Middle frontal gyrus (tissue), 1 donor: ENCODE measurements at regions not wholly inside any gene's neighbourhood (a gene's known extent, or its start where the extent isn't known, plus 50 kb on each side); places are given as distances from the start of the nearest gene placed in this dataset.

ENCODE experiments used
- DNase-seq: peaks from one replicate; pipeline ENCODE4 v3.0.0-alpha.2; 2015; ENCODE audit warnings: low spot score; ENCODE audit errors: extremely low spot score

DNA sequence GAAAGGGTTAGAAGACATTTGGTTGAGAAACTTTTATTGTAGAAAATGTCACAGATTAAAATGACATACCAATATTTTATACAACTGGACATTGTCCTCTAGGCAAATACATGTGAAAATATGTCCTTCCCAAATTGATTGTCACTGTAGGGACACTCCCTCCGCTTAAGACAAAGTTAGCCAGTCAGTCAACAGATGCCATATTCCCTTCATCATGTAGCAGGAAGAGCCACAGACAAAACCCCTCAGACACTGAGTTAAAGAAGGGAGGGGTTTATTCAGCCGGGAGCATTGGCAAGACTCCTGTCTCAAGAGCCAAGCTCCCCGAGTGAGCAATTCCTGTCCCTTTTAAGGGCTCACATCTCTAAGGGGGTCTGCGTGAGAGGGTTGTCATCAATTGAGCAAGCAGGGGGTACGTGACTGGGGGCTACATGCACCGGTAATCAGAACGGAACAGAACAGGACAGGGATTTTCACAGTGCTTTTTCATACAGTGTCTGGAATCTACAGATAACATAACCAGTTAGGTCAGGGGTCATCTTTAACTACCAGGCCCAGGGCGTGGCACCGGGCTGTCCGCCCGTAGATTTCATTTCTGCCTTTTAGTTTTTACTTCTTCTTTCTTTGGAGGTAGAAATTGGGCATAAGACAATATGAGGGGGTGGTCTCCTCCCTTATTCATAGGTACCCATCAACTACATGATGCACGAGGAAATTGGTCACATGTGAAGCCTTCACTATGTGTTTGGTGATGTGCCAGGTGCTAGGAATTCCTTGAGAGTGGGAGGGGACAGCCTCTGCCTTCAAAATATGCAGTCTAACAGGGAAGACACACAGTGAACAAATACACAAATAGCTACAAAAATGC lies 155.7 kb upstream of the CDYL start:
- no peak for DNase-seq

DNA sequence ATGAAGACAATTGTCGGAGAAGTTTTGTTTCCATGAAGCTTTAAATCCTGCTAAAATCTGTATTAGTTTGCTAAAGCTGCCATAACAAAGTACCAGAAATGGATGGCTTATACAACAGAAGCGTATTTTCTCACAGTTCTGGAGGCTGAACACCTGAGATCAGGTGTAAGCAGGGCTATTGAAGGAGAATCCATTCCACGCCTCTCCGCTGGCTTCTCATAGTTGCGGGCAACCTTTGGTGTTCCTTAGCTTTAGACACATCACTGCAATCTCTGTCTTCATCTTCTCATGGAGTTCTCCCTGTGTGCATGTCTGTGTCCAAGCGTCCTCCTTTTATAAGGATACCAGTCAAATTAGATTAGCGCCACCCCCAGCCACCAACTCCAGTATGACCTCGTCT lies 159.9 kb upstream of the CDYL start:
- DNase-seq = no peak

DNA sequence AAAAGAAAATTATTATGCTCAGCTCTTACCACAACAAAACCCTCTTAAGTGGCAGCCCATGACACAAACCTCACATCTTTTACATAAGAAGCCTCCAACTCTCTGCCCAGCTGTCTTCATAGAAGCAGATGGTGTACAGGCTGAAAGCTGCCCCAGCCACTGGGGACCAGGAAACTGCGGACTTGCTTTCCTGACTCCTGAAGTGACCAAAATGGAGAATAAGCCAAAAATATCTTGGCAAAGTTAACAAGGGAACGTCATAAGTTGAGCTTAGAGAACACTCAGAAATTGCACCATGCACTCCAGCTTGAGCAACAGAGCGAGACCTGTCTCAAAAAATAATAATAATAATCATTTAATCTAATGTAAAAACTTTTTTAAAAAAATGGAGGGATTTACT lies 160.3 kb upstream of the CDYL start:
- no peak for DNase-seq

DNA sequence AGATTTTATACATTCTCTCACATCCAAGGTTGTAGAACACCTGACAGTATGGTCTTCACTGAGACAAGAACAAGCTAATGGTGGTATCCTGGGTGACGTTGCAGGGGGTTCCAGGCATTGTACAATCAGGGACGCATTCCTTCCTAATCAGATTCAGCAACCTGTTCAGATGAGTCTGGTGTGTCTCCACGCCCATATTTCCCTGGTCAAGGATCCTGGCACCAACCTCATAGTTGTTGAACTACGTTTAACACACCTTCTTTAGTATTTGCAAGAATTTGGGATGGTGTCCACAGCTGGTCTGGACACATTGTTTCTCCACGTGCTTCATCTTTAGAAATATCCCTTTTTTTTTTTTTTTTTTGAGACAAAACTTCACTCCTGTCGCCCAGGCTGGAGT lies 161.0 kb upstream of the CDYL start:
- DNase-seq = no peak

DNA sequence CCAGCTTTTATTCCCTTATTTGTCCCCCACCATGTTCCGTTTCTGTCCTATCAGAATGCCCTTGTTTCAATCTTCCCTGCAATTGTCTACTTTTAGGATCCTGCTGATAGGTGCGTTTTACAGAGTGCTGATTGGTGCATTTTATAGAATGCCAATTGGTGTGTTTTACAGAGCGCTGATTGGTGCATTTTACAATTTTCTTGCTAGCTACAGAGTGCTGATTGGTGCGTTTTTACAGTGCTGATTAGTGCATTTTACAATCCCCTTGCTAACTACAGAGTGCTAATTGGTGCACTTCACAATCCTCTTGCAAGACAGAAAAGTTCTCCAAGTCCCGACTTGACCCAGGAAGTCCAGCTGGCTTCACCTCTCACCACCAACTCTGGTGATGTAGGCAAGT lies 161.6 kb upstream of the CDYL start:
- no peak for DNase-seq

DNA sequence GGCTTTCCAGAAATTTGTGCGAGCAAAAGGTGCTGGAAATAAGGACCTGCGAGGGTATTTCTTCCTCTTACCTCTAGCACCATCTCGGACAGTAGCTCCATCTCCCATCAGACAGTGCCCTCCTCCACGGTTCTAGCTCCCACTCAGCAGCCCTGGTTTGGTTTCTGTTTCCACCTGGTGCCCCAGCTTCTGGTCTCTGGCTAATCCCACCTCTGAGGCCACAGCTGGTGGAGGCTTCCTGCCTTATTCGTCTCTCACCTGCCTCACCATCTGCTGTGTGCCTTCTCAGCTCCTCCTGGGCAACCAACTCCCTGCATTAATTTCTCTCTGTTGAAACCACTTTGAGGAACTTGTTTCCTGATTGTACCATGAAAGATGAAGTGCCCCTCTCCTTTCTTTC lies 162.4 kb upstream of the CDYL start:
- no peak for DNase-seq

DNA sequence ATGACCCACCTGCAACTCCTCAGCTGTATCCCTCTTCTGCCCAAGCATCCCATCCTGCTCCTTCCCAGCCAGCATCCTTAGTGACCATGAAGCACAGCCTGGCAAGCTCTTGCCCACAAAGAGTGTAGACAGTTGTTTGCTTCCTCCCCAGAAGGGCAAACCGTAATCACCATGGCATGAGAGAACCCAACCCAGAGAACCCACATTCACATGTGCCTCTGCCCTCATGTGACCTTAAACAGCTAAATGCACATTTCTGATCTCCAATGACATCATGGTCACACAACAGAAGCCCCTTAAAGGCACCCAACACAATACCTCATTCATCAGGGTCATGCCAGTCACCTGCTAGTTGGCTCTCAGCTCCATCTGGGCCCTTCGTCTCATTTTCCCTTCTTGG lies 162.8 kb upstream of the CDYL start:
- no peak for DNase-seq

DNA sequence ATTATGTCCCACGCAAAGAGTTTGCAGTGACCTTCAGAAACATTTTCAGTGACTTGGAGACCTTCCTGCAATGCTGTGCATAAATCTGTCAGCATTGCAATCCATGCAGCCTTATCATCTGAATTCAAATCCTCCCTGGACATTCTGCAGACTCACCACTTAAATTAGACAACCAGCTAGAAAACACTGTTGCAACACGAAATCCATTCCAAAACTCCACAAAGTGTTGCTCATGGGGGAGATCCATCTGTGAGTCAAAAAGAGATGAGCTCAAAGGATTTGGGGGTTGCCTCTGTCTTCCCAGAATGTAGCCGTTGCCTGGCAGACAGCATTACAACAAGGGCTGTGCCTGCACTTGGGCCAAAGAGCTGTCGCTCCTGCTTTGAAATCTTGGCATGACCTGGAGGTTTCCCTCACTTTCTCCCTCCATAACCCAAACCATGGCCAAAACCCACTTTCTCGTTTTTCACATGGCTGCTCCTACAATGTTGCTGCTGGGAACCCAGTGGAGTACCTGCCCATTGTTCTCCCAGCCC lies 163.5 kb upstream of the CDYL start:
- no peak for DNase-seq

DNA sequence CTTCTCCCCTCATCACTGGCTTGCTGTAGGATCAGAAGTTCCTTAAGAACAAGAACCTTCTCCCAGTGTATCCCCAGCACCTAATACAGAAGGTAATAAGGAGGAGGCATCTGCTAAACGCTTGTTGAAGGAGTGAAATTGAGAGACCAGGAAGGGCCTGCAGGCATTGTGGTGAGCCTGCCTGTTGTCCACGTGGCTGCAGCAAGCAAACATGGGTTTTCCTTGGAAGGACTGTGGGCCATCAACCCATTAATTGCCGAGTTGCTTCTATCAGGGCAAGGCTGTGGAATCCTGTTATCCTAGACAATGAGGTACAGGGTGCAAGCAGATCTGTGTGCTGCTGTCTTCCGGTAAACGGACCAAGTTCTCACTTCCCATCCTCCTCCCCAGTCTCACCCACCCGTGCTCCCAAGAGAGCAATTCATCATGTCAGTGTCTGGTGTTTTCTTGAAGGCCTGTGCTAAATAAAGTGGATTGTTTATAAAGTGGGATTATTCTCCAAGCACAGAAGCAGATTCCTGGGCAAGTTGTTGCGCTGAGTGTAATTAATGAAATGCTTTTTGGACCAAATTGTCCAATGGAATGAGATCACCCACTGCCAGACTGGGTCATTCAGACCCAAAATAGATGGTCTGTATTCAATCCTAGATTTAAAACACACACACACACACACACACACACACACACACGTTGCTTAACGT lies 164.6 kb upstream of the CDYL start:
- DNase-seq = no peak

DNA sequence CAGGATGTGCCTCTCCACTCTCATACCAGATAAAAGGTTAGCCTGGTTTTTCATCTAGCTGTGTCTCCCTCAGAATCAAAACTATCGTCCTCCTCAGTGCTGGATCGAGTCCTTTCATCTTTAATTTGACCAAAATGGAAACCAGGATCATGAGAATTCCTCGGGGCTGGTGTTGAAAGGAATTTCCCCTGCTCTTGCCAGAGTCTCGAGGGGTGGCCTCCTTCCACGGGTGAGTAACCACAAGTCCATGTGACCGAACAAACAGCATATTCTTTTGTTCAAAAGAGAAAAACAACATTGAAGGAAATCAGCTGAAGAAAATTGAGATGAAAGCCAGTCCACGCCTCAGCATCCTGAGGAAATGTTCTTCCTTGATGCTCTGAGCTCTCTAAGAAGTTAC lies 165.9 kb upstream of the CDYL start:
- DNase-seq = no peak

DNA sequence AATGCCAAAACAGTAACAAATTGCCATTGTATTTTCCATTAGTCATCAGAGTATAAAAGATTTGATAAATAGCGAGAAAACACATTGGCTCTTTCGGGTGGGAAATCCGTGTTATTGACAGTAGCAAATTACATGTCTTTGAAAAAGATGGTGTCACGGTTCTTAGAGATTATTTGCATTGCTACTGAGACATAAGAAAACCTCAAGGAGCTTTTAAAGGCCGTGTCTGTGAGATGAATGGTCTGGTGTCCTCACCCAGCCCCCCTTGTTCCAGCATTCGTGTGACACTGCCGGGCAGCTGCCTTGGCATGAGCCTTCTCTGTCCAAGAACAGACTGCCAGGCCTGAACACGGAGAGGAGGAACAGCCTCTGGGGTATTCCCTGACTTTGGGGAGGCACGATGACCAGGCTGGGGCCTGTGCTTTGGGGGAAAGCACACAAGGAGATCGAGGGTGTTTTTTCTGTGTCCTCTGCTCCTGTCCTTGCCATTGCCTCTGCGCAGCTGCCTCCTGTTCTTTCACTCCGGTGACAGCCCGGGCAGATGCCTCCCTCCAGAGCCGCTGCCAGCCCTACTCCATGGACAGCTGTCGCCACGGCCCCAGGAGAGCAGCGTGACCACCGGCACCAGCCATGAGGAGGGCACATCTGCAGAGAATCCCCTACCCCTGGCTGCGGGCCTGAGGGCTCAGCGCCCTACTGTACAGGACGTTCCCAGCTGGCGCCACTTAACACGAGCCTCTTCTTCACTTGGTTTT lies 167.7 kb upstream of the CDYL start:
- peak; percentile 29 for DNase-seq

DNA sequence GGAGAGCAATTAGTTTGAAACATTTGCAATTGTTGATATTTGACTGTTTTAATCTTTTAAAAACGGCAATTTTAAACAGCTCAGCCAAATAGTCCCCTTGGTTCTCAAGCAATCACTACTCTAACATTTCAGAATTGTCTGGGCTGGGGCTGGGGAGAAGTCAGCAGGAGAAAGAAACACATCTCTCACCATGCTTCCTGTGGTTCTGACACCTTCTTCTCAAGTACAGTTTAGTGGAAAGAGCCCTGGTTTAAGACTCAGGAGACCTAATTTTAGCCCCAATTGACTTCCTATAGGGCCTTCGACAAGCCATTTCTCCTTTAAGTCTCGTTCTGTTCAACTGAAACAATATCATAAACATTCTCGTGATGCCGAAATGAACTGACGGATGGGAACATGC lies 168.4 kb upstream of the CDYL start:
- no peak for DNase-seq

DNA sequence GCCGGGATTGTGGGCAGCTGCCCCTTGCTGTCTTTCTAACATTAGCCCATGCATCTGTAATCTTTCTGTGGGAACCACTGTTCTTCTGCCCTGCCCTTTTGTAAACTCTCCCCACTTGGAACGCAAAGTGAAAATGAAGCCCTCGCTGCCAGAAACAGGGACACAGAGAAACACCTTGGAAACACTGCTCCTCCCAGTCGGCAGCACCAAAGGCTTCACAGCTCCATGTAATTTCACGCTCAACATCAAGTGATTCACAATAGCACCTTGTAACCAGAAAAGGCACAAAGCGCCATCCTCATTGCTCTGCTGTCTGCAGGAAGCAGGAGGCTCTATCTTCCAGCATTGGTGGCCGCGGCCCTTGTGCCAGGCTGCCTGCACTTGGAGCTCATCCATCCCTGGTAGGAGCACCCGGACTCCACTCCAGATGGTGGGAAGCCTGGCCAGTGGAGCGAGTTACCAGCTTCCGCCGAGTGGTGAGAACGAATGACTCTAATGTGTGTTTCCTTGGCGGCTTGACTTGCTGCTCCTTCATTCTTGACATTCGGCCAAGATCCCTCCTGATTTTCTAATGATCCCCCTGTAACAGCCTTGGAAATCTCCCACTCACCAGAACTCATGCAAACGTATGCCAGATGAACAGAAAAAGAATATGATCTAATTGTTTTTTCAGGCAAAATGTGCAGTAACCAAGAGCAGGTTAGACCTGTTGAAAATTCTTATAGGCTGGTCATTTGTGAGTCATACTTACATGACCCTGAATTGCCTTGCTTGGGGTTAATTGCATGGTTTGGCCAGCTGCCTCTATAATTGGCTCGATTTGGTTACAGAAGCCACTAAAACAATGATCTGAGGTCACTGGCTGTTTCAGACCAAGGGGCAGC lies 169.1 kb upstream of the CDYL start:
- DNase-seq = peak; percentile 31

DNA sequence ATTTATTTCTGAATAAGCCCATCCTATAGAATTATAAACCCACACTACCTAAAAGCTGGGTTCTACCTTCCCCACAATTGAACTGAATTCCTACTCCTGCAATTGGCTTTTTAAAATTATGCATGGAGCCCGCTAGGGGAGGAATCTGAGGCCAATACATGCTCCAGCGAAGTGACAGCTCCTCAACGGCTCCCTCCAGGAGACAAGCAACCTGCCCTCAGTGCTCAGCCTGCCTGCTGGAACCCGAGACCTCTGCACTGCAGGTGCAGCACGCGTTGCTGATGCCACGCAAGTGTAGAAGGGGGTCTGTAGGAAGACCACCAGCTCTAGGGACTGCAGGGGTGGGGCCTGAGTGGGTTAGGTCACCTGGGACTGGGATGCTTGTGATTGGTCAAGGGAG lies 170.2 kb upstream of the CDYL start:
- DNase-seq = no peak

DNA sequence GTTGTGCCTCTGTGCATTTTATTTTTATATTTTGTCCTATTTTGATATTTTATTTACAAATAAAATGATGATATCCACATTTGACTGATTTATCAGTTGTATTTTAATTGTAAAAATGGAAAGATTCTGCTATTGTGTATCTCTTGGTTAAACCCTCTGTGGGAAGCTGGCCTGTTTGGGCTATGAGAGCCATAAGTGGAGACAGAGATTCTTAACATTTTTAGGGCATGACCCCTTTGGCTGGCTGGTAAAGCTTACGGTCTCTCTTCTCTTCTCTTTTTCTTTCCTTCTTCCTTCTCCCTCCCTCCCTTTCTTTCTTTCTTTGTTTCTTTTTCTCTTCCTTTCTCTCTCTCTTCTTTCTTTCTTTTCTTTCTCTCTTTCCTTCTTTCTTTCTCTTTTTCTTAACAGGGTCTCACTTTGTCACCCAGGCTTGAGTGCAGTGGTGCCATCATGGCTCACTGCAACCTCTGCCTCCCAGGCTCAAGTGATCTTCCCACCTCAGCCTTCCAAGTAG lies 172.3 kb upstream of the CDYL start:
- DNase-seq = no peak

DNA sequence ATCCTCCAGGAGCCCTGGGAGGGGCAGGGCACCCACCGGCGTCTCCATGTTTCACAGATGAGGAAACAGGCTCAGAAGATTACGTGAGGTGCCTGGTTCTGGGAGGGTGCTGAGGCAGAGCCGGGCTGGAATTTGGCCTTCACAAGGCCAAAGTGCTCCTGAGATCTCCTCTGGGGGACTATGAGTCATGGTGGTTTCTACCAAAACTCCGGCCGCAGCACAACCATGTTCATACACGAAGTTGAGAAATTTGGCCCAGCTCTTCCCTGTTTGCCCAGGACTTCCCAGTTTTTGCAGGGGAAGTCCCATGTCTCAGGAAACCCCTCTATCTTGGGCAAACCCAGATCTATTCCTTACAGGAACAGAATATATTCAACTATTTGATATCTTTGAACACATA lies 172.9 kb upstream of the CDYL start:
- no peak for DNase-seq

DNA sequence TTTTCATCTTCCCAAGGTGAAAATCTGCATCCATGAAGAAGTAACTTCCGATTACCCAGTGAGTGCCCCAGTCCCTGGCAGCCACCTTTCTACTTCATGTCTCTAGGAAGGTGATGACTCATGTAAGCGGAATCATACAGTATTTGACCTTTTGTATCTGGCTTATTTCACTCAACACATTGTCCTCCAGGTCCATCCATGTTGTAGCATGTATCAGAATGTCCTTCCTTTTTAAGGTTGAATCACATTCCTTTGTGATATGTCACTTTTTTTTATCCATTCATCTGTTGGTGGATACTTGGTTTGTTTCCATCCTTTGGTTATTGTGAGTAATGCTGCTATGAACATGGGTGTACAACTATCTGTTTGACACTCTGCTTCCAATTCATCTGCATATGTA lies 176.3 kb upstream of the CDYL start:
- DNase-seq = no peak

DNA sequence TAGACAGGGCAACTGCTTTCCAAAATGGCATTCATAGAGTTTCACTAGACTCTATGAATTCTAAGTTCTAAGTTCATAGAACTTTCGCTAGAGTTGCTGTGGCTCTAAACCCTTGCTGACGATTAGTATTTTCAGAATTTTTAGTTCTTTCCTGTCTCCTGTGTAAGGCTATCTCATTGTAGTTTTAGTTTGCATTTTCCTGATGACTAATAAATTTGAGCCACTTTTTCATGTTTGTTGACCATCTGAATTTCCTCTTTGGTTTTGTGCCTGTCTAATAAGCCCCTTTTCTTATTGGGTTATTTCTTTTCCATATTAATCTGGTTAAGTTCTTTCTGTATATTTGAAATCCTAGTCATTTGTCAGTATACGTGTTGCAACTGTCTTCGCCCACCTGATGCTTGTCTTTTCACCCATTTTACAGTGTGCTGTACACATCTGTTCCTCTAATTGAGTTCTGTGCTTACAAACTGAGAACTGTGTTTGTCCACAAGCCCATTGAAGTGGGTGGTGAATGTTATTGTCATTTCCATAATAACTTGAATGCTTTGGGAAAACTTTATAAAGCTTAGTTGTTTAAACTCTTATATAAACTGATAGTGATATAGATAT lies 177.7 kb upstream of the CDYL start:
- no peak for DNase-seq

DNA sequence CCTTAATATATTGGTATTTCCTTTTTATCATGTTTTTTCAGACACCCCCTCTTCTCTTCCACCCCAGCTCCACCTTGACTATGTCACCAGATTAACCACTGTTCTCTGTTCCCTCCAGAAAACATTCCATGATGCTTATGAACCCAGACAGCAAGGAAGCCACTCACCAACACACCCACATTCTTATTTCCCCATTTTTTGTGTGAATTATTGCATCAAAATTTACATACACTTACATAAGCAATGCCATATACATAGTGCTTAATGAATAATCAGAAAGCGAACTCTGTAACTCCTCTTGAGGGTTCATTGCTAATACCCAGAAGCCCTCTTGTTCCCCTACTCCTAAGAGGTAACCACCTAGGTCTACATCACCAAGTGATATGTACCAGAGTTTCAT lies 182.3 kb upstream of the CDYL start:
- no peak for DNase-seq

DNA sequence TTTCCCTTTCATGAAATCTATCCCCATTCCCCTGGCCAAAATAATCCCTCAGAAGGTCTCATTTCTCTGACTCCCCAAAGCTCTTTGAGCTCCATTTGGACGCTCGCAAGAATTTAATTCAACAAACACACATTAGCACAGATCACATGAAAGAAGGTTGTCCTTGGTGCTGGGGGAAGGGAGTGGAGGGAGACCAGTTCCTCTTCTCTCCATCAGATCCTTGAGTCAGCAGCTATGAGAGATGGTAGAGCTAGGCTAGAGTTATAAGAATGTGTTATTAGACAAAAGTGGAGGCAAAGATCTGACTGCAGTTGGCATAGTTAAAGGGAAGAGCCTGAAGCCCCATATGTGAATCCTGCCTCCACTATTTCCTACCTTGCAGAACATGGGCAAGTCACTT lies 184.2 kb upstream of the CDYL start:
- no peak for DNase-seq
